HEK293 (cell line): ENCODE measurements at regions not wholly inside any gene's neighbourhood (a gene's known extent, or its start where the extent isn't known, plus 50 kb on each side); places are given as distances from the start of the nearest gene placed in this dataset.

ENCODE experiments used
- TCF7L2 ChIP-seq: IDR thresholded peaks from 2 replicates; pipeline ENCODE4 v1.6.1; 2011; ENCODE audit warnings: low read depth, mild to moderate bottlenecking, inconsistent platforms, low read length, moderate library complexity, borderline replicate concordance
- ZNF18 ChIP-seq: fragments of 450-650 bp; formaldehyde crosslinking; IDR thresholded peaks from 2 replicates; pipeline ENCODE4 v1.5.1; 2016; ENCODE audit warnings: missing biosample characterization, missing genetic modification characterization
- ZNF600 ChIP-seq: fragments of 450-650 bp; formaldehyde crosslinking; IDR thresholded peaks from 2 replicates; pipeline ENCODE4 v1.5.1; 2016; ENCODE audit warnings: missing biosample characterization, missing genetic modification characterization
- TF ChIP-seq, protein P1 (sequence below): fragments of 450-650 bp; formaldehyde crosslinking; IDR thresholded peaks from 2 replicates; pipeline ENCODE4 v1.5.1; 2016; ENCODE audit warnings: missing biosample characterization, missing genetic modification characterization

DNA sequence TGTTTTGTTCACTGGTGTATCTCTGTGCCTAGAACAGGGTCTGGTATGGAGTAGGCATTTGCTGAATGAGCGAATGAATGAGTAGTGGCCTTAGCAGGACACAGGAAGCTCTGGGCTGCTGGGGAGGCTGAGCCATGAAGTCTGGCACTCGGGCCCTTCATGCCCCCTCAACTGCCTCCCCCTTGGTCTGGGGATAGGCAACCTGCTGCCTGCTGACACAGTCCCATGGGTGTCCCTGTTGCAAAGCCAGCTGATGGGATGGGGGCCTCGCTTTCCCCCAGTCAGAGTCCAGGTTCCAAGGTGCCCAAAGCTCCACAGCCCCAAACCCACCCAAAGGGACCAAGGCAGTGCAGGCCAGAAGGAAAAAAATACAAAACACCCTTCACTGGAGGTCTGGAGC, 107.0 kb upstream of the CASZ1 start:
- no peak for TF ChIP-seq ZNF600 (tag by site-specific recombination)
- TF ChIP-seq TCF7L2 = no peak
- TF ChIP-seq, protein P1, sequence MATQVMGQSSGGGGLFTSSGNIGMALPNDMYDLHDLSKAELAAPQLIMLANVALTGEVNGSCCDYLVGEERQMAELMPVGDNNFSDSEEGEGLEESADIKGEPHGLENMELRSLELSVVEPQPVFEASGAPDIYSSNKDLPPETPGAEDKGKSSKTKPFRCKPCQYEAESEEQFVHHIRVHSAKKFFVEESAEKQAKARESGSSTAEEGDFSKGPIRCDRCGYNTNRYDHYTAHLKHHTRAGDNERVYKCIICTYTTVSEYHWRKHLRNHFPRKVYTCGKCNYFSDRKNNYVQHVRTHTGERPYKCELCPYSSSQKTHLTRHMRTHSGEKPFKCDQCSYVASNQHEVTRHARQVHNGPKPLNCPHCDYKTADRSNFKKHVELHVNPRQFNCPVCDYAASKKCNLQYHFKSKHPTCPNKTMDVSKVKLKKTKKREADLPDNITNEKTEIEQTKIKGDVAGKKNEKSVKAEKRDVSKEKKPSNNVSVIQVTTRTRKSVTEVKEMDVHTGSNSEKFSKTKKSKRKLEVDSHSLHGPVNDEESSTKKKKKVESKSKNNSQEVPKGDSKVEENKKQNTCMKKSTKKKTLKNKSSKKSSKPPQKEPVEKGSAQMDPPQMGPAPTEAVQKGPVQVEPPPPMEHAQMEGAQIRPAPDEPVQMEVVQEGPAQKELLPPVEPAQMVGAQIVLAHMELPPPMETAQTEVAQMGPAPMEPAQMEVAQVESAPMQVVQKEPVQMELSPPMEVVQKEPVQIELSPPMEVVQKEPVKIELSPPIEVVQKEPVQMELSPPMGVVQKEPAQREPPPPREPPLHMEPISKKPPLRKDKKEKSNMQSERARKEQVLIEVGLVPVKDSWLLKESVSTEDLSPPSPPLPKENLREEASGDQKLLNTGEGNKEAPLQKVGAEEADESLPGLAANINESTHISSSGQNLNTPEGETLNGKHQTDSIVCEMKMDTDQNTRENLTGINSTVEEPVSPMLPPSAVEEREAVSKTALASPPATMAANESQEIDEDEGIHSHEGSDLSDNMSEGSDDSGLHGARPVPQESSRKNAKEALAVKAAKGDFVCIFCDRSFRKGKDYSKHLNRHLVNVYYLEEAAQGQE (tag by site-specific recombination) = no peak
- no peak for TF ChIP-seq ZNF18 (tag by site-specific recombination)
